ENCODE measurements at regions not wholly inside any gene's neighbourhood (a gene's known extent, or its start where the extent isn't known, plus 50 kb on each side); places are given as distances from the start of the nearest gene placed in this dataset.

DNA sequence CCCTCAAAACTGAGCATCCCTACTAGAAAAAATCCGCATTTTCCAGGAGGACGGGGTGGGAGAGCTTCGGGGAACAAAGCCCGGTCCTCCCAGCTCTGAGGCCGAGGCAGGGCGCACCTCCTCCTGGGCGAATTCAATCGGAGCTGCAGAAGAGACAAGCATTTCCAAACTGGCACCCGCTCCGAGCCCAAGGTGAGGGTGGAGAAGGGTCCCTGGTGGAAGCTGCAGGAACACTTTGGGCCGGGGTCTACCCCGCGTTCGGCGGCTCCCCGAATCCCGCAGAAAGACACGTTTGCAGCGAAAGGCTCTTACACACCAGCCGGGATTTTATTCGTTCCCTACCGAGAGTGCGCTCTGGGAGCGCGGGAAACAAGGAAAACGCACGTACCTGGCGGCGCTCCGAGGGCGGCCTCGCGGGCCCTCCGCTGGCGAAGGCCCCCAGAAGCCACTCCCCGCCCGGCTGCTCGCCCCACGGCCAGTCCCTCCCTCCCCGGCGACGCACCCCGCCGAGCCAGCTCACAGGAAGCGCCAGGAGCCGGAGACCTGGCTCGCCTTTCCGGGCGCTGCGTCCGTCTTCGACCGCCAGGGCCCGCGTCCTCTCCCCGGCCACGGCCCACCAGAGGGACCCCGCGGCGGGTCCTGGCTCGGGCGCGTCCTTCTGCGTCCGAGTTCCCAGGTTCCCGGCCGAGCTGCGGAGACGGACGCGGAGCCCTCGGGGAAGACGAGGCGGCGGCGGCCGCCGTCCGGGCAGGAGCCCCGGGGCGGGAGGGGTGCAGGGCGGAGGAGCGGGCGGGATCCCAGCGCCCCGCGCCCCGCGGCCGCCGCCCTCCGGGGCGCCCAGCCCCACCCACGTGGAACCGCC is 49.8 kb upstream of the BAHCC1 start:
- Histone ChIP-seq H3K36me3 (ENCODE audit: control insufficient read depth, insufficient read depth, low read length) (no peaks in the 10 kb centered on the region), H3K9me3 (ENCODE audit: control insufficient read depth, insufficient read depth, low read length) (no peaks in the 10 kb centered on the region), H3K9ac (ENCODE audit: low read depth, low read length) (peak overlapping the region; percentile 73), H3K27ac (ENCODE audit: low read depth, low read length) (peak overlapping the region; percentile 89), H3K4me3 (ENCODE audit: low read depth, low read length) (peak overlapping the region; percentile 70), H3K4me1 (ENCODE audit: control insufficient read depth, insufficient read depth, low read length) (peaks cover 22% of the 10 kb centered on the region), H3K27me3 (ENCODE audit: control insufficient read depth, insufficient read depth, low read length) (peaks cover 85% of the 10 kb centered on the region)

Measured in HUES48 (cell line).